Spleen (tissue), 7 donors: ENCODE measurements at regions not wholly inside any gene's neighbourhood (a gene's known extent, or its start where the extent isn't known, plus 50 kb on each side); places are given as distances from the start of the nearest gene placed in this dataset.

Experiments used
- CTCF ChIP-seq, 11 experiments: fragments of 200-600 bp in 7 of 11; fragments of 450-650 bp in 4 of 11; sonication (generic) in 4 of 11; IDR thresholded peaks in 8 of 11; conservative IDR thresholded peaks in 3 of 11; 1 replicate in 7 of 11; 2 replicates in 4 of 11; pipeline versions ENCODE4 v1.4.0 to v1.8.0; 2016 to 2021; ENCODE audit warnings: antibody characterized with exemption in 11 of 11, inconsistent platforms in 4 of 11, mild to moderate bottlenecking in 1 of 11
- POLR2A ChIP-seq, 3 donors: fragments of 450-650 bp; IDR thresholded peaks; one replicate each; pipeline ENCODE4 v1.5.1; 2017; ENCODE audit warnings: antibody characterized with exemption in 3 of 3, mild to moderate bottlenecking in 1 of 3
- POLR2AphosphoS5 ChIP-seq, 3 donors: sonication (generic); formaldehyde crosslinking; IDR thresholded peaks; one replicate each; pipeline ENCODE4 v1.5.1; 2017; ENCODE audit warnings: antibody characterized with exemption in 3 of 3
- donor health status: DM: no; HTN: no; CAD: no; lungs with moderate emphysema.
- donor health status: DM: no; HTN: no; CAD: no.
- donor health status: DM: no; HTN: no; CAD: no.

GRCh38 chr5:68048516-68048915, 167.0 kb upstream of the PIK3R1 start:
- TF ChIP-seq POLR2A (IDR thresholded peaks at IDR 0.05) = no peak
- TF ChIP-seq CTCF (IDR thresholded peaks at IDR 0.05 in 8 of 11, conservative IDR thresholded peaks at IDR 0.05 in 3 of 11) = no peak
- no peak for TF ChIP-seq POLR2AphosphoS5 (IDR thresholded peaks at IDR 0.05)
